Retina (tissue), 1 donor: ENCODE measurements at regions not wholly inside any gene's neighbourhood (a gene's known extent, or its start where the extent isn't known, plus 50 kb on each side); places are given as distances from the start of the nearest gene placed in this dataset.
"Not testable (repeated sequence)": the region's sequence is repeated elsewhere in the genome, so short reads cannot be mapped to it uniquely, and the experiment has no call there.

Experiments
- DNase-seq: peaks from one replicate; pipeline ENCODE4 v3.0.0-alpha.2; 2016

- no peak for DNase-seq
Observed at GRCh38 chrX:45632506-45632905, 431.8 kb upstream of the DIPK2B start.

- DNase-seq: no peak
Observed at GRCh38 chrX:45630078-45630477, 429.4 kb upstream of the DIPK2B start.

GRCh38 chrX:45628041-45628440 is 427.4 kb upstream of the DIPK2B start:
- DNase-seq: no peak

GRCh38 chrX:45623266-45623665 is 422.6 kb upstream of the DIPK2B start:
- no peak for DNase-seq

GRCh38 chrX:45622538-45622937 is 421.9 kb upstream of the DIPK2B start:
- DNase-seq: no peak

GRCh38 chrX:45622042-45622423 is 421.4 kb upstream of the DIPK2B start:
- no peak for DNase-seq

- no peak for DNase-seq
Observed at GRCh38 chrX:45621376-45622041, 420.8 kb upstream of the DIPK2B start.

- DNase-seq: no peak
Observed at GRCh38 chrX:45619290-45619689, 418.6 kb upstream of the DIPK2B start.

- not testable (repeated sequence) for DNase-seq
Observed at GRCh38 chrX:45615591-45615990, 414.9 kb upstream of the DIPK2B start.

- no peak for DNase-seq
Observed at GRCh38 chrX:45614853-45615252, 414.2 kb upstream of the DIPK2B start.

- no peak for DNase-seq
Observed at GRCh38 chrX:45602151-45602550, 401.5 kb upstream of the DIPK2B start.

GRCh38 chrX:45601052-45601451 is 400.4 kb upstream of the DIPK2B start:
- DNase-seq: no peak

GRCh38 chrX:45598861-45599260 is 398.2 kb upstream of the DIPK2B start:
- no peak for DNase-seq

- DNase-seq: no peak
Observed at GRCh38 chrX:45596188-45596808, 395.6 kb upstream of the DIPK2B start.

- no peak for DNase-seq
Observed at GRCh38 chrX:45592101-45592500, 391.4 kb upstream of the DIPK2B start.

- DNase-seq: no peak
Observed at GRCh38 chrX:45591650-45592049, 391.0 kb upstream of the DIPK2B start.

GRCh38 chrX:45584717-45585116 is 384.0 kb upstream of the DIPK2B start:
- DNase-seq: no peak

GRCh38 chrX:45577361-45577760 is 376.7 kb upstream of the DIPK2B start:
- DNase-seq: no peak

- DNase-seq: no peak
Observed at GRCh38 chrX:45571453-45571852, 370.8 kb upstream of the DIPK2B start.

- DNase-seq: no peak
Observed at GRCh38 chrX:45566456-45566855, 365.8 kb upstream of the DIPK2B start.

GRCh38 chrX:45557387-45557786 is 356.7 kb upstream of the DIPK2B start:
- no peak for DNase-seq

- DNase-seq: peak; percentile 1
Observed at GRCh38 chrX:45554736-45555135, 354.1 kb upstream of the DIPK2B start.

- DNase-seq: no peak
Observed at GRCh38 chrX:45553417-45553816, 352.7 kb upstream of the DIPK2B start.

GRCh38 chrX:45546697-45547096 is 346.0 kb upstream of the DIPK2B start:
- DNase-seq: not testable (repeated sequence)

GRCh38 chrX:45540181-45540580 is 339.5 kb upstream of the DIPK2B start:
- DNase-seq: no peak
